H1 (cell line): ENCODE measurements at regions not wholly inside any gene's neighbourhood (a gene's known extent, or its start where the extent isn't known, plus 50 kb on each side); places are given as distances from the start of the nearest gene placed in this dataset.

Experiments
- CTCF ChIA-PET: fragments of 300-600 bp; sonication (Branson Sonifier 250); formaldehyde crosslinking; loops from one replicate; lab custom pipeline; 2021; ENCODE audit not compliant: partially characterized antibody; lab: Charles Lee
- POLR2A ChIA-PET: fragments of 300-600 bp; sonication (Branson Sonifier 250); formaldehyde crosslinking; loops from one replicate; lab custom pipeline; 2021; ENCODE audit warnings: inconsistent platforms; ENCODE audit not compliant: partially characterized antibody; lab: Charles Lee
- DNase-seq, 2 experiments: peaks; one replicate each; pipeline versions ENCODE4 v3.0.0 to v3.0.0-alpha.2; 2010 to 2022; ENCODE audit warnings: low spot score in 2 of 2, low read depth in 1 of 2, mixed read lengths in 1 of 2
- FAIRE-seq: peaks from 2 replicates; lab custom pipeline; 2011; peaks lifted over from hg19 to GRCh38; lab: Jason Lieb, UNC
- H2AFZ ChIP-seq: 2 replicates; pipeline ENCODE4 v1.8.1; 2012; ENCODE audit warnings: low read length, inconsistent platforms
- H2AK5ac ChIP-seq: 2 replicates; pipeline ENCODE4 v1.6.1; 2013; ENCODE audit warnings: low read depth, low read length
- H2BK120ac ChIP-seq: replicated peaks from 2 replicates; pipeline ENCODE3; 2013; ENCODE audit warnings: low read depth, low read length, inconsistent platforms
- H2BK12ac ChIP-seq: 2 replicates; pipeline ENCODE4 v1.6.1; 2013; ENCODE audit warnings: low read depth, low read length
- H2BK15ac ChIP-seq: 2 replicates; pipeline ENCODE4 v1.6.1; 2013; ENCODE audit warnings: low read length
- H2BK20ac ChIP-seq: 2 replicates; pipeline ENCODE4 v1.6.1; 2013; ENCODE audit warnings: low read length
- H2BK5ac ChIP-seq: 2 replicates; pipeline ENCODE4 v1.6.1; 2013; ENCODE audit warnings: low read depth, low read length
- H3K14ac ChIP-seq: 2 replicates; pipeline ENCODE4 v1.6.1; 2013; ENCODE audit warnings: inconsistent platforms; ENCODE audit not compliant: insufficient read length
- H3K18ac ChIP-seq: 2 replicates; pipeline ENCODE4 v1.6.1; 2013; ENCODE audit warnings: low read length; ENCODE audit errors: extremely low read depth
- H3K23ac ChIP-seq: 2 replicates; pipeline ENCODE4 v1.6.1; 2013; ENCODE audit warnings: inconsistent platforms; ENCODE audit not compliant: insufficient read length
- H3K23me2 ChIP-seq: 2 replicates; pipeline ENCODE4 v1.6.1; 2013; ENCODE audit warnings: low read depth, low read length
- H3K27ac ChIP-seq: 2 replicates; pipeline ENCODE4 v1.6.1; 2011; ENCODE audit warnings: low read depth, low read length, inconsistent platforms
- H3K27me3 ChIP-seq, 4 experiments: replicated peaks in 1 of 4; 1 replicate in 1 of 4; 2 replicates in 3 of 4; pipeline versions ENCODE4 v1.6.1 to v1.8.1; 2011 to 2013; ENCODE audit warnings: low read length in 3 of 4, mild to moderate bottlenecking in 3 of 4, inconsistent platforms in 2 of 4, mixed read lengths in 2 of 4, moderate library complexity in 1 of 4; ENCODE audit not compliant: control insufficient read depth in 3 of 4, insufficient read depth in 3 of 4; ENCODE audit errors: extremely low read depth in 1 of 4
- H3K36me3 ChIP-seq, 4 experiments: 2 replicates each; pipeline versions ENCODE4 v1.6.1 to v1.8.1; 2011 to 2013; ENCODE audit warnings: mild to moderate bottlenecking in 4 of 4, low read length in 3 of 4, moderate library complexity in 2 of 4, control low read depth in 1 of 4, inconsistent platforms in 1 of 4; ENCODE audit not compliant: insufficient read depth in 4 of 4, control insufficient read depth in 2 of 4
- H3K4ac ChIP-seq: replicated peaks from 2 replicates; pipeline ENCODE3; 2013; ENCODE audit warnings: low read length, low read depth, mixed read lengths, inconsistent platforms; ENCODE audit not compliant: insufficient read length
- H3K4me1 ChIP-seq, 4 experiments: replicated peaks in 1 of 4; 1 replicate in 1 of 4; 2 replicates in 3 of 4; pipeline versions ENCODE4 v1.6.1 to v1.8.1; 2011 to 2013; ENCODE audit warnings: low read length in 3 of 4, inconsistent platforms in 2 of 4, mixed read lengths in 1 of 4; ENCODE audit not compliant: insufficient read depth in 4 of 4, control insufficient read depth in 3 of 4
- H3K4me2 ChIP-seq, 2 experiments: 2 replicates each; pipeline versions ENCODE4 v1.6.1 to v1.8.1; 2011 to 2013; ENCODE audit warnings: low read depth in 2 of 2, low read length in 2 of 2, control low read depth in 1 of 2, inconsistent platforms in 1 of 2, mild to moderate bottlenecking in 1 of 2; ENCODE audit not compliant: insufficient read depth in 1 of 2
- H3K4me3 ChIP-seq, 4 experiments: fragments of 200-600, 300-600 bp in 1 of 4; sonication (generic), shearing (Covaris generic), sonication (Bioruptor Twin) in 1 of 4; 2 replicates each; pipeline versions ENCODE4 v1.5.1 to v1.8.1; 2011 to 2016; ENCODE audit warnings: low read length in 4 of 4, low read depth in 3 of 4, control low read depth in 2 of 4, inconsistent platforms in 2 of 4, mild to moderate bottlenecking in 2 of 4, mixed read lengths in 1 of 4, moderate library complexity in 1 of 4; ENCODE audit not compliant: insufficient read depth in 2 of 4; ENCODE audit errors: extremely low read depth in 1 of 4
- H3K56ac ChIP-seq: replicated peaks from 2 replicates; pipeline ENCODE3; 2013; ENCODE audit warnings: low read depth, mild to moderate bottlenecking, mixed read lengths, low read length, inconsistent platforms; ENCODE audit not compliant: insufficient read length
- H3K79me1 ChIP-seq: 2 replicates; pipeline ENCODE4 v1.6.1; 2013; ENCODE audit warnings: low read depth, low read length, control low read depth
- H3K79me2 ChIP-seq, 2 experiments: 2 replicates each; pipeline versions ENCODE4 v1.6.1 to v1.8.1; 2012 to 2013; ENCODE audit warnings: low read length in 2 of 2, mild to moderate bottlenecking in 2 of 2, inconsistent platforms in 1 of 2; ENCODE audit not compliant: insufficient read depth in 2 of 2, control insufficient read depth in 1 of 2
- H3K9ac ChIP-seq, 4 experiments: replicated peaks in 1 of 4; 1 replicate in 1 of 4; 2 replicates in 3 of 4; pipeline versions ENCODE4 v1.6.1 to v1.8.1; 2011 to 2013; ENCODE audit warnings: low read depth in 3 of 4, low read length in 3 of 4, control low read depth in 2 of 4, mild to moderate bottlenecking in 2 of 4, moderate library complexity in 2 of 4, inconsistent platforms in 1 of 4; ENCODE audit errors: extremely low read depth in 1 of 4
- H3K9me3 ChIP-seq, 2 experiments: 2 replicates each; pipeline versions ENCODE4 v1.6.1 to v1.8.1; 2012 to 2013; ENCODE audit warnings: mild to moderate bottlenecking in 2 of 2, moderate library complexity in 2 of 2, control low read depth in 1 of 2, inconsistent platforms in 1 of 2, low read depth in 1 of 2, low read length in 1 of 2, mixed read lengths in 1 of 2; ENCODE audit not compliant: insufficient read depth in 2 of 2
- H4K20me1 ChIP-seq, 2 experiments: replicated peaks in 1 of 2; 2 replicates each; pipeline versions ENCODE3 to v1.8.1; 2011 to 2013; ENCODE audit warnings: inconsistent platforms in 2 of 2, low read length in 2 of 2, mild to moderate bottlenecking in 1 of 2; ENCODE audit not compliant: insufficient read depth in 2 of 2, control insufficient read depth in 1 of 2
- H4K5ac ChIP-seq: 2 replicates; pipeline ENCODE4 v1.6.1; 2013; ENCODE audit warnings: low read length, low read depth, mixed read lengths, inconsistent platforms; ENCODE audit not compliant: insufficient read length
- H4K8ac ChIP-seq: 2 replicates; pipeline ENCODE4 v1.8.0; 2013; ENCODE audit warnings: mild to moderate bottlenecking, moderate library complexity, low read length, inconsistent platforms; ENCODE audit not compliant: insufficient read depth; ENCODE audit errors: extremely low read depth
- H4K91ac ChIP-seq: replicated peaks from 2 replicates; pipeline ENCODE3; 2013; ENCODE audit warnings: low read length, mixed read lengths, inconsistent platforms; ENCODE audit not compliant: insufficient read length
- EP300 ChIP-seq, 2 experiments: IDR thresholded peaks; 1 replicate in 1 of 2; 2 replicates in 1 of 2; pipeline ENCODE4 v1.6.1; 2011 to 2012; ENCODE audit warnings: low read depth in 2 of 2, low read length in 2 of 2, mild to moderate bottlenecking in 2 of 2, borderline replicate concordance in 1 of 2, inconsistent platforms in 1 of 2, moderate library complexity in 1 of 2
- SRF ChIP-seq: IDR thresholded peaks from 2 replicates; pipeline ENCODE4 v1.6.1; 2011; ENCODE audit warnings: mild to moderate bottlenecking, low read depth, low read length, moderate library complexity
- WGBS, 2 experiments: shearing (Covaris generic) in 1 of 2; methylation state at CpG; one replicate each; pipeline versions ENCODE4 v1.1.6 to v1.1.7; 2013 to 2015; ENCODE audit warnings: low lambda C conversion rate in 2 of 2, mixed read lengths in 2 of 2, inconsistent platforms in 1 of 2, low coverage in 1 of 2, missing lambda C conversion rate in 1 of 2; ENCODE audit not compliant: insufficient replicate concordance in 2 of 2, insufficient coverage in 1 of 2, insufficient read length in 1 of 2; ENCODE audit errors: extremely low coverage in 1 of 2, missing lambda C conversion rate in 1 of 2; 5-methylcytosine and 5-hydroxymethylcytosine counted together

- no peak overlapping the region for H2BK5ac ChIP-seq
- H2AK5ac ChIP-seq, result no peak overlapping the region
- H2AFZ ChIP-seq, result no peak overlapping the region
- H3K27ac ChIP-seq, result no peak overlapping the region
- ChIA-PET CTCF (no interaction called here), POLR2A (no interaction called here)
- H3K36me3 ChIP-seq, result no peaks in the 10 kb centered on the region
- H3K9me3 ChIP-seq, result no peaks in the 10 kb centered on the region
- no peak overlapping the region for H3K56ac ChIP-seq
- H3K9ac ChIP-seq, result no peak overlapping the region
- H3K23ac ChIP-seq, result no peak overlapping the region
- no peak for TF ChIP-seq EP300 (IDR thresholded peaks at IDR 0.05; ENCODE audit: borderline replicate concordance in 1 of 2, low read depth in 2 of 2, low read length in 2 of 2)
- TF ChIP-seq SRF, result no peak
- no peak overlapping the region for H3K4me2 ChIP-seq
- no peak overlapping the region for H2BK15ac ChIP-seq
- H3K4me3 ChIP-seq, result no peak overlapping the region
- H4K5ac ChIP-seq, result no peak overlapping the region
- no peak overlapping the region for H4K91ac ChIP-seq
- H3K14ac ChIP-seq, result no peak overlapping the region
- H3K27me3 ChIP-seq, result no peaks in the 10 kb centered on the region
- H2BK12ac ChIP-seq, result no peak overlapping the region
- H2BK120ac ChIP-seq, result no peak overlapping the region
- H3K18ac ChIP-seq, result no peak overlapping the region
- no peak overlapping the region for H4K8ac ChIP-seq
- H3K4me1 ChIP-seq, result peaks cover 0 to 2% (median 0%) of the 10 kb centered on the region in 4 experiments; a peak in 2 of 7 replicates
- DNase-seq (no peak), FAIRE-seq (no peak)
- no peaks in the 10 kb centered on the region for H3K23me2 ChIP-seq
- no peak overlapping the region for H2BK20ac ChIP-seq
- no peaks in the 10 kb centered on the region for H4K20me1 ChIP-seq
- 71% methylated on average over 4 of the region's 4 CpGs; no CpG with 5 or more reads in 1 of the 2 experiments for WGBS, 2 experiments
- H3K79me1 ChIP-seq, result no peaks in the 10 kb centered on the region
- H3K79me2 ChIP-seq, result no peaks in the 10 kb centered on the region
- H3K4ac ChIP-seq, result no peak overlapping the region
Measured at GRCh38 chr1:164226977-164227376, 332.0 kb upstream of the PBX1 start.
